ENCODE measurements at regions not wholly inside any gene's neighbourhood (a gene's known extent, or its start where the extent isn't known, plus 50 kb on each side); places are given as distances from the start of the nearest gene placed in this dataset.
"Not testable (repeated sequence)": the region's sequence is repeated elsewhere in the genome, so short reads cannot be mapped to it uniquely, and the experiment has no call there.

DNA sequence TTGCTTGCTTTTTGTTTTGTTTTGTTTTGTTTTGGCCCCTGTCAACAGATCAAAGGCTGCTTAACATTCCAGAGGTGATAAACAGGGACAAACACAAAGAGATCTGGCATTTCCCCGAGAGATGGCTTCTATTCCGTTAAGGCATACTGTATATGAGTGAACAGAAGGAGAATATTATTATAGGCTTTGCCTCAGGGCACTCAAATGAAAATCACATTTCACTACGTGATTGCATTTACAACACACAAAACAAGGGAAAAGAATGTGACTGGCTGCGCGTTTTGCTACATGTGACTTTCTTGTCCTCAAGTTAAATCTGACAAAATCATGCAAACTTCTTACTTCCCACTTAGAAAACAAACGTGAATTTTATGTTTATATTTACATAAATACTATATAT is 1037.9 kb upstream of the DDX18 start:
- H3K4me1 ChIP-seq (replicated peaks): no peaks in the 10 kb centered on the region
- intact Hi-C loops (cut with DNase I): no loop called here
- H3K9me3 ChIP-seq: no peaks in the 10 kb centered on the region
- H3K27me3 ChIP-seq (replicated peaks; ENCODE audit: insufficient read depth): no peaks in the 10 kb centered on the region
- TF ChIP-seq, protein P1, sequence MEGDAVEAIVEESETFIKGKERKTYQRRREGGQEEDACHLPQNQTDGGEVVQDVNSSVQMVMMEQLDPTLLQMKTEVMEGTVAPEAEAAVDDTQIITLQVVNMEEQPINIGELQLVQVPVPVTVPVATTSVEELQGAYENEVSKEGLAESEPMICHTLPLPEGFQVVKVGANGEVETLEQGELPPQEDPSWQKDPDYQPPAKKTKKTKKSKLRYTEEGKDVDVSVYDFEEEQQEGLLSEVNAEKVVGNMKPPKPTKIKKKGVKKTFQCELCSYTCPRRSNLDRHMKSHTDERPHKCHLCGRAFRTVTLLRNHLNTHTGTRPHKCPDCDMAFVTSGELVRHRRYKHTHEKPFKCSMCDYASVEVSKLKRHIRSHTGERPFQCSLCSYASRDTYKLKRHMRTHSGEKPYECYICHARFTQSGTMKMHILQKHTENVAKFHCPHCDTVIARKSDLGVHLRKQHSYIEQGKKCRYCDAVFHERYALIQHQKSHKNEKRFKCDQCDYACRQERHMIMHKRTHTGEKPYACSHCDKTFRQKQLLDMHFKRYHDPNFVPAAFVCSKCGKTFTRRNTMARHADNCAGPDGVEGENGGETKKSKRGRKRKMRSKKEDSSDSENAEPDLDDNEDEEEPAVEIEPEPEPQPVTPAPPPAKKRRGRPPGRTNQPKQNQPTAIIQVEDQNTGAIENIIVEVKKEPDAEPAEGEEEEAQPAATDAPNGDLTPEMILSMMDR (IDR thresholded peaks at IDR 0.05): no peak
- TF ChIP-seq POLR2A (IDR thresholded peaks at IDR 0.05): no peak
- TF ChIP-seq POLR2AphosphoS5 (IDR thresholded peaks at IDR 0.05): no peak
- no peak for DNase-seq (ENCODE audit: low spot score)
- WGBS: 59% methylated on average over 6 of the region's 6 CpGs
- H3K4me3 ChIP-seq: no peak overlapping the region
- no peaks in the 10 kb centered on the region for H3K36me3 ChIP-seq
- no peak overlapping the region for H3K27ac ChIP-seq

DNA sequence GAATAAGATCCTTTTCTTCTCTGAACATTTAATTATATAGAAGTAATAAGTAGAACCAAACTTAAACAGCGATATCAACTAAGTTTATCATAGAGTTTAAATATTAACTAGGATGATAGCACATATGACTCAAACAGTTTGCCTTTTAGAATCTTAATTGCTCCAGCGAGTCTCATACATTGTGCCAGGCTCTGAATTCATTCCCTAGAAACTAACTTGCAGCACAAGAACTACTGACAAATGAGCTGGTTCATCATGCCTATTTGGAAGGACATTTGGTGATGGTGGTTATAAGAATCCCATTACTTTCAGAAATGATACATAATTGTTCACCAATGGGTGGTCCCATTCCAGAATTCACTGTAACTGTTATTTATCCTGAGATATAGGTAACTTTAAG is 1026.6 kb upstream of the DDX18 start:
- H3K36me3 ChIP-seq: no peaks in the 10 kb centered on the region
- no peaks in the 10 kb centered on the region for H3K27me3 ChIP-seq (replicated peaks; ENCODE audit: insufficient read depth)
- intact Hi-C loops (cut with DNase I): no loop called here
- H3K4me3 ChIP-seq: no peak overlapping the region
- H3K9me3 ChIP-seq: no peaks in the 10 kb centered on the region
- H3K4me1 ChIP-seq (replicated peaks): no peaks in the 10 kb centered on the region
- no peak for DNase-seq (ENCODE audit: low spot score)
- TF ChIP-seq, protein P1 (IDR thresholded peaks at IDR 0.05): no peak
- no peak for TF ChIP-seq POLR2AphosphoS5 (IDR thresholded peaks at IDR 0.05)
- no peak for TF ChIP-seq POLR2A (IDR thresholded peaks at IDR 0.05)
- WGBS: 74% methylated on average over 2 of the region's 2 CpGs
- no peak overlapping the region for H3K27ac ChIP-seq

DNA sequence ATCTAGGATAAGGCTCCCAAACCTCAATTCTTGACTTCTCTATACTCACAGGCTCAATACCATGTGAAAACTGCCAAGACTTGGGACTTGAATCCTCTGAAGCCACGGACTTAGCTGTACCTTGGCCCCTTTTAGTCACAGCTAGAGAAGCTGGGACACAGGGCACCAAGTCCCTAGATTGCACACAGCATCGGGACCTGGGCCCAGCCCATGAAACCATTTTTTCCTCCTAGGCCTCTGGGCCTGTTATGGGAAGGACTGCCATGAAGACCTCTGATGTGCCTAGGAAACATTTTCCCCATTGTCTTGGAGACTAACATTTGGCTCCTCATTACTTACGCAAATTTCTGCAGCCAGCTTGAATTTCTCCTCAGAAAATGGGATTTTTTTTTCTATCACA is 1011.8 kb upstream of the DDX18 start:
- H3K9me3 ChIP-seq: no peaks in the 10 kb centered on the region
- no peak overlapping the region for H3K27ac ChIP-seq
- H3K4me3 ChIP-seq: no peak overlapping the region
- no peaks in the 10 kb centered on the region for H3K4me1 ChIP-seq (replicated peaks)
- intact Hi-C loops (cut with DNase I): no loop called here
- 70% methylated on average over 3 of the region's 3 CpGs for WGBS
- TF ChIP-seq, protein P1 (IDR thresholded peaks at IDR 0.05): no peak
- no peak for TF ChIP-seq POLR2A (IDR thresholded peaks at IDR 0.05)
- no peak for TF ChIP-seq POLR2AphosphoS5 (IDR thresholded peaks at IDR 0.05)
- no peak for DNase-seq (ENCODE audit: low spot score)
- no peaks in the 10 kb centered on the region for H3K27me3 ChIP-seq (replicated peaks; ENCODE audit: insufficient read depth)
- H3K36me3 ChIP-seq: no peaks in the 10 kb centered on the region

DNA sequence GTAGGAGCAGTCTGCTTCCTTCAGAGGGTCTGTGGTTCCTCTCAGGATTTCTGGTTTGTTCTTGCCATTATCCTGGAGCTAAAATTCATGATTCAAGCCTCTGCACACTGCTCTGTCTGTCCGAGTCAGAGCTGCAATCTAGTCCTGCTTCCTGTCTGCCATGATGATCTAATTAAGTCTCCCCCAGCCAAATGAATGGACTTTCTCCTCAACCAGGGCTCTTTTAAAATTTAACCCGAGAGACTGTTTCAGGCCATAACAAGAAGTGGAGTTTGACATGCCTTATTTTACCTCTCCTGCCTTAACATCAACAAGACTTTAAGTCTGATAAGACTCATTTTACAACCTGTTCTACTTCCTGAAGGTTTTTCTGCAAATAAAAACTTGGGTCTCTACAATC is 1009.6 kb upstream of the DDX18 start:
- no peak for TF ChIP-seq POLR2A (IDR thresholded peaks at IDR 0.05)
- TF ChIP-seq, protein P1 (IDR thresholded peaks at IDR 0.05): no peak
- TF ChIP-seq POLR2AphosphoS5 (IDR thresholded peaks at IDR 0.05): no peak
- intact Hi-C loops (cut with DNase I): no loop called here
- WGBS: 18% methylated on average over 2 of the region's 2 CpGs

DNA sequence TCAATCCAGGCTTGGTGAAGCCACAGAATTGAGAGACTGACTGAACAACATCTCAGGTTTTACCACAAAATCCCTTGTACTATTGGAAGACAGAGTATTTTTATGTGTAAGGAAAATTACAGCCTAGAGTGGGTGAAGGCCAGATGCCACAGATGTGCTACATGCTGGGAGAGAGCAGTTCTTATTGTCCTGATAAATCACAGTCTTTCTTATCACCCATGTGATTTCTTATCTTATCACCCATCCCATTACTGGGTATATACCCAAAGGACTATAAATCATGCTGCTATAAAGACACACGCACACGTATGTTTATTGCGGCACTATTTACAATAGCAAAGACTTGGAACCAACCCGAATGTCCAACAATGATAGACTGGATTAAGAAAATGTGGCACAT is 1008.0 kb upstream of the DDX18 start:
- intact Hi-C loops (cut with DNase I); H3K9me3 ChIP-seq; DNase-seq (ENCODE audit: low spot score); H3K27me3 ChIP-seq (replicated peaks; ENCODE audit: insufficient read depth); H3K4me1 ChIP-seq (replicated peaks); H3K36me3 ChIP-seq; H3K4me3 ChIP-seq; H3K27ac ChIP-seq: not testable (repeated sequence)
- 89% methylated on average over 4 of the region's 4 CpGs for WGBS

More for the DNA sequence above, 1009.6 kb upstream of the DDX18 start:
- H3K36me3 ChIP-seq: no peaks in the 10 kb centered on the region
- H3K27me3 ChIP-seq (replicated peaks; ENCODE audit: insufficient read depth): no peaks in the 10 kb centered on the region
- DNase-seq (ENCODE audit: low spot score): no peak
- H3K4me1 ChIP-seq (replicated peaks): no peaks in the 10 kb centered on the region
- H3K9me3 ChIP-seq: no peaks in the 10 kb centered on the region
- no peak overlapping the region for H3K27ac ChIP-seq
- no peak overlapping the region for H3K4me3 ChIP-seq
